GM23248 (cell line): ENCODE measurements at regions not wholly inside any gene's neighbourhood (a gene's known extent, or its start where the extent isn't known, plus 50 kb on each side); places are given as distances from the start of the nearest gene placed in this dataset.

Experiments used
- EZH2 ChIP-seq: fragments of 200-600 bp; sonication (generic); IDR thresholded peaks from 2 replicates; pipeline ENCODE4 v1.6.1; 2018; ENCODE audit warnings: antibody characterized with exemption, mild to moderate bottlenecking; ENCODE audit not compliant: insufficient read depth, poor library complexity, severe bottlenecking
- EZH2phosphoT487 ChIP-seq: fragments of 200-600 bp; sonication (generic); IDR thresholded peaks from 2 replicates; pipeline ENCODE4 v1.6.1; 2018; ENCODE audit warnings: antibody characterized with exemption, moderate library complexity, mild to moderate bottlenecking, low read depth; ENCODE audit not compliant: insufficient read depth

DNA sequence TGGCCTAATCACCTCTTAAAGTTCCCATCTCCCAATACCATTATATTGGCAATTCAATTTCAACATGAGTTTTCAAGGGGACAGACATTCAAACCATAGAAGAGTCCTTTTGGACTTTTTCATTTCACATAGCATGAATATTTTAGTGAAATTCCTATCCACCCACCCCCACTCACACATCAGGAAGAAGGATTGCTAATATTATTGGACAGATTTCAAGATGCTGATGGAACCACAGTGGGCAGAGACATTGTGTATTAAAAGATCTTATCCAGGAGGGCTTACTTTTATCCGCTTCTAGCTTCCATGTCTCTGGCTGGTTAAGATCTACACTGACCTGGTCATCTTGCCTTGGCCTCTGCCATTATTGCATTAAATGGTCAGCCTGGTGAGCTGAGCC, 297.4 kb upstream of the ACVR2A start:
- no peak for TF ChIP-seq EZH2phosphoT487
- TF ChIP-seq EZH2: no peak
